KOPT-K1 (cell line): ENCODE measurements at regions not wholly inside any gene's neighbourhood (a gene's known extent, or its start where the extent isn't known, plus 50 kb on each side); places are given as distances from the start of the nearest gene placed in this dataset.
"Not testable (repeated sequence)": the region's sequence is repeated elsewhere in the genome, so short reads cannot be mapped to it uniquely, and the experiment has no call there.

ENCODE experiments used
- H3K27ac ChIP-seq: fragments of 200-600 bp; sonication (generic); 2 replicates; pipeline ENCODE4 v1.5.1; 2016; ENCODE audit warnings: antibody characterized with exemption, mild to moderate bottlenecking, low read depth, low read length; ENCODE audit not compliant: poor library complexity, severe bottlenecking
- H3K36me3 ChIP-seq: fragments of 200-600 bp; sonication (generic); 2 replicates; pipeline ENCODE4 v1.5.1; 2017; ENCODE audit warnings: antibody characterized with exemption, mild to moderate bottlenecking, low read length, moderate library complexity; ENCODE audit not compliant: insufficient read depth
- H3K9me3 ChIP-seq: fragments of 200-600 bp; sonication (generic); 2 replicates; pipeline ENCODE4 v1.5.1; 2017; ENCODE audit warnings: antibody characterized with exemption, low read length, mild to moderate bottlenecking; ENCODE audit not compliant: insufficient read depth, poor library complexity, severe bottlenecking

- Histone ChIP-seq H3K27ac (no peak overlapping the region), H3K9me3 (no peaks in the 10 kb centered on the region), H3K36me3 (no peaks in the 10 kb centered on the region)
These were observed 350.7 kb downstream of the IPMK start for GRCh38 chr10:57917019-57917418.

- Histone ChIP-seq H3K9me3 (no peaks in the 10 kb centered on the region), H3K36me3 (no peaks in the 10 kb centered on the region), H3K27ac (no peak overlapping the region)
These were observed 361.8 kb downstream of the IPMK start for GRCh38 chr10:57905861-57906260.

DNA sequence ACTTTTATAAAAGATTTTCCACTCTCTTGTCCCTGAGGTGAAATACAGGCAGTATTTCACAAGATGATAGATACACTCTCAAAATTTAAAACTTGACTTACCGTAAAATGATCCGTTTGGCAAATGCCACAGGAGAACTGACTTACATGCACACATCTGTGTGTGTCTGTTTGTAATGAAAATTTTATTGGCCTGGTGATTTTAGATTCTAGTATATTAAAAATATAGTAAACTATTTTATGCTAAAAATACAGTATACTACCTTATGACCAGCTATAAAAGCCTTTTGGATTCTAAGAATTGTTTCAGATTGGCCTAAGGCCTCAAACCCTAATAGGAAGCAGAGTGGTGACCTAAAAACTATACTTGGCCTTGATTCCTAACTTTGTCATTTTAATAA lies 362.7 kb downstream of the IPMK start:
- H3K36me3 ChIP-seq: no peaks in the 10 kb centered on the region
- no peaks in the 10 kb centered on the region for H3K9me3 ChIP-seq
- no peak overlapping the region for H3K27ac ChIP-seq

DNA sequence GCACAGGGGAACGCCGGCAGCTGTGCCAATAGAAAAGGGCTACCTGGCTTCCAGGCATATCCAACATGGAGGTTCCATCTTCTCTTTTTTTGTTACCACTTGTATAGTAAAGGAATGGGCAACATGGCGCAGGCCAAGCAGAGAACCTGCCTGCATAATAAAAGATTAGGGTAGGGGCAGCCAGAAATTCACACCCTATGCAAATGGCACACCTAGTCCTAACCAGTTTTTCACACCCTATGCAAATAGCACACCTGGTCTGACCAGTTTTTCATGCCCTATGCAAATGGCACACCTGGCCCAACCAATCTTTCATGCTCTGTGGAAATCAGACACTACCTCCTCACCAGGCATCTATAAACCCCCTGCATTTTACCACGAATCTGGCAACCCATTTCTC lies 369.5 kb downstream of the IPMK start:
- no peaks in the 10 kb centered on the region for H3K36me3 ChIP-seq
- H3K9me3 ChIP-seq: no peaks in the 10 kb centered on the region
- H3K27ac ChIP-seq: no peak overlapping the region

DNA sequence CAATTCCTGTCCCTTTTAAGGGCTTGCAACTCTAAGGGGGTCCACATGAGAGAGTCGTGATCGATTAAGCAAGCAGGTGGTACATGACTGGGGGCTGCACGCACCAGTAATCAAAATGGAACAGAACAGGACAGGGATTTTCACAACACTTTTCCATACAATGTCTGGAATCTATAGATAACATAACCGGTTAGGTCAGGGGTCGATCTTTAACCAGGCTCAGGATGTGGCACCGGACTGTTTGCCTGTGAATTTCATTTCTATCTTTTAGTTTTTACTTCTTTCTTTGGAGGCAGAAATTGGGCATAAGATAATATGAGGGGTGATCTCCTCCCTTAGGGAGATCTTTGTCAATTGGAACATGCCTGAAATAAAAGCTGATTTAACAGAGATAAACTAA lies 370.1 kb downstream of the IPMK start:
- H3K36me3 ChIP-seq: no peaks in the 10 kb centered on the region
- H3K27ac ChIP-seq: no peak overlapping the region

DNA sequence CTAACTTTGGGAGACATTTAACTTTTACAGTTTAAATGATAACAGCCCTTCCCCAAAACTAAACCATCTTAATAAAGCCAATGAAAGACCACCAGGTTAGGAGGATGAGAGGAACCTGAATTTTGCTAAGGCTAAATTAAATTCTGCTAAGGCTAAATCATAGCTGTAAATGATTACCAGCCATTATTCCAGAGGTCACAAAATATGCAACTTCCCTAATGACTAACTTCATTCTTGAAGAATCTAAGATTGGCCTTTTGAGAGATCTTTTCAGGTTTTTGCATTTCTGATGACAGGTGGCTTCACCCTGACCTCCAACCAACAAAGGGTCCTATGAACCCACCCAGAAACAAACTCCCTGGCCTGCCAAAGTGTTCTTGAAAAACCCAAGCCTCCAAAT lies 373.3 kb downstream of the IPMK start:
- Histone ChIP-seq H3K9me3 (no peaks in the 10 kb centered on the region), H3K27ac (no peak overlapping the region), H3K36me3 (no peaks in the 10 kb centered on the region)

More for the DNA sequence above, 370.1 kb downstream of the IPMK start:
- no peaks in the 10 kb centered on the region for H3K9me3 ChIP-seq

- no peaks in the 10 kb centered on the region for H3K9me3 ChIP-seq
- H3K27ac ChIP-seq: no peak overlapping the region
- no peaks in the 10 kb centered on the region for H3K36me3 ChIP-seq
These were observed 376.3 kb downstream of the IPMK start for GRCh38 chr10:57891201-57892006.

DNA sequence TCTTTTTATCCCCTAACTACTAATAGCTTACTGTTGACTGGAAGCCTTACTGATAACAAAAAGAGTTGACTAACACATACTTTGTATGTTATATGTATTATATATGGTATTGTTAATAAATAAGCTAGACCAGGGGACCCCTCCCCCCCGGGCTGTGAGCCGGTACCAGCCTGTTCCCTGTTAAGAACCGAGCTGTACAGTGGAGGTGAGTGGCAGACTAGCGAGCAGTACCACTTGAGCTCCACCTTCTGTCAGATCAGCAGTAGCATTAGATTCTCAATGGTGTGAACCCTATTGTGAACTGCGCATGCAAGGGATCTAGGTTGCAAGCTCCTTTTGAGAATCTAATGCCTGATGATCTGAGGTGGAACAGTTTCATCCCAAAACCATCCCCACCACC lies 377.0 kb downstream of the IPMK start:
- Histone ChIP-seq H3K27ac (no peak overlapping the region), H3K36me3 (no peaks in the 10 kb centered on the region), H3K9me3 (no peaks in the 10 kb centered on the region)

- H3K9me3 ChIP-seq, H3K36me3 ChIP-seq, H3K27ac ChIP-seq: not testable (repeated sequence)
These were observed 382.1 kb downstream of the IPMK start for GRCh38 chr10:57885618-57885968.

DNA sequence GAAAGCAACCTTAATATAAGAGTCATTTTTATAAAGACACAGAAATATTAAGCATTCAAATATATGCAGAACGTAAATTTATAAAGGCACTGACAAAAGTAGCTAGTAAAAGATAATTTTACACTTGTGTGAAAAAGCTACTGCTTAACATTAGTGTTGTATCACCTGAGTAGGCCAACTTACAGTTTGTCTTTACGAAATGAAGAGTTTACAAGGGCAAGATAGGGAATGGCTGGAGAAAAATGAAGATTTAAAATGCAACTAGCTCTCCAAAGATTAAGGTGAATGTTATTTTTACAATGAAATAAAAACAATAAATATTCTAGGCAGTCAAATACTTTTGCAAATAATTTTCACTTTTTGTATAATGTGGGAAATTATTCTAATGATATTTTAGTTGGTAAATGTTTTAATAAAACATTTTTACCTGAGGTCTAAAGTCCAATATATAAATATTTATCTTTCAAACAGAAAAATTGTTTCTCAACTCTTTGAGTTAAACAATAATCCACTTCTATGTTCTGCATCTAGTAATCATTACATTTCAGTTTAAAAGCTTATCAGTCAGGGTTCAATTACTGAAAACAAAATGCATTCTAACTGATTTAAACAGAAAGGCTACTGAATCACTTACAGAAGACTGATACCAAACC lies 382.6 kb downstream of the IPMK start:
- no peaks in the 10 kb centered on the region for H3K36me3 ChIP-seq
- H3K27ac ChIP-seq: no peak overlapping the region
- H3K9me3 ChIP-seq: no peaks in the 10 kb centered on the region

DNA sequence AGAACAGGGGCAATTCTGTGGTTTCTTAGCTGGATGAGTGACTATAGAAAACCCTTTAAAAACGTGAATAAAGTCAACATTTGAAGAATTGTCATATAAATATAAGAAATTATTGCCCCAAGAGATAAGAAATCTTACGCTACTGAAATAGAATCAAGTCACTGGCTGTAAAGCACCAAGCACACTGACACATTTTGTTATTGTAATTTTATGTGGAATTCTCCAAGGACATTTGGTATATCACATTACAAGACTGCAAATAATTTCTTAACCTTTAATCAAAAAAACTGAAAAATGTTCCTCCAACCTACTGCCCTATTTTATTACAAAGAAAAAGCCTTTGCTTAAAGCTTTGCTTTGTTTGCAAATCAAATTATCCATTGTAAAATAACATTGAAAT lies 383.3 kb downstream of the IPMK start:
- no peaks in the 10 kb centered on the region for H3K36me3 ChIP-seq
- H3K27ac ChIP-seq: no peak overlapping the region

DNA sequence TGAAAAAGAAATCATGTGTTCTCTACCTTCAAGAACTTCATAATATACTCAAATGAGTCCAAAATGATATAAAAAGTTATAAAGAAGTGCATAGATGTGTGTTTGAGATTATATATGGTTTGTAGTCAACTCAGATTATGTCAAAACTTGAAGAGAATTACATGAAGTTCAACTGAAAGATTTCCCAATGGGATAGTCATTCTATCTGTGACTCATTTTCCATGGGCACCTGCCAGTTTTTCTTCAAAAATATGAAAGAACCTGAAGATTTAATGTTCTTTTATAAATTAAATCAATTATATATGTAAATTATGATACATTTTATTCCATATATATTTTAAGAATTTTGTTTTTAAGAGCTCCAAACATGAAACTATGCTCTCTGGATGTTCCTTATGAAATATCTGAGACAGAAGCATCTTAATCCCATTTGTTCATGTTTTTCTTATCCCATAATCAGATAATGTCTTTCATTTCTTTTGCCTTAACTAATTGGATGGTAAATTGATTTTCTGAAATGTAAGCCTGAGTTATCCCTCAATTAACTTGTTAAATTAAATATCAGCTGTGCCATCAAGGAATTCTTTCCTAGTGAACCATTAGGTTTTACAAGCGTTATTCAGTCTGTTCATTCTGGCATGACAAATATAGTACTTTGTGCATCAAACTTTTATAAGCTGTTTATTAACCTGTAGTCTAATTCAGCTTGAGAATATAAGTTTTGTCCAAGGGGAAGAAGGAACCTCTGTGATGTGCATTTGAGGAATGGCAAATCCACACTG lies 387.1 kb downstream of the IPMK start:
- Histone ChIP-seq H3K36me3 (no peaks in the 10 kb centered on the region), H3K27ac (no peak overlapping the region), H3K9me3 (no peaks in the 10 kb centered on the region)

More for the DNA sequence above, 383.3 kb downstream of the IPMK start:
- H3K9me3 ChIP-seq: no peaks in the 10 kb centered on the region

GRCh38 chr10:57874810-57875209 lies 392.9 kb downstream of the IPMK start:
- H3K36me3 ChIP-seq: no peaks in the 10 kb centered on the region
- no peak overlapping the region for H3K27ac ChIP-seq
- H3K9me3 ChIP-seq: no peaks in the 10 kb centered on the region

- Histone ChIP-seq H3K9me3 (no peaks in the 10 kb centered on the region), H3K36me3 (no peaks in the 10 kb centered on the region), H3K27ac (no peak overlapping the region)
These were observed 400.5 kb downstream of the IPMK start for GRCh38 chr10:57867241-57867640.
